ENCODE measurements at regions not wholly inside any gene's neighbourhood (a gene's known extent, or its start where the extent isn't known, plus 50 kb on each side); places are given as distances from the start of the nearest gene placed in this dataset.
A peak's percentile ranks its signal among the peaks of the same experiment; 100 is the strongest.

GRCh38 chr12:124420041-124420995 is 125.4 kb downstream of the RFLNA start:
- H3K36me3 ChIP-seq = peaks cover 73% of the 10 kb centered on the region

GRCh38 chr12:124419292-124420040 is 124.6 kb downstream of the RFLNA start:
- TF ChIP-seq POLR2AphosphoS5 (IDR thresholded peaks at IDR 0.05) = no peak
- no peak for TF ChIP-seq EP300 (IDR thresholded peaks at IDR 0.05)
- DNase-seq (ENCODE audit: low spot score in 2 of 2) = no peak
- H3K27me3 ChIP-seq = no peaks in the 10 kb centered on the region
- H3K27ac ChIP-seq = no peak overlapping the region
- H3K9me3 ChIP-seq = no peaks in the 10 kb centered on the region
- peaks cover 75% of the 10 kb centered on the region for H3K36me3 ChIP-seq
- H3K4me3 ChIP-seq = no peak overlapping the region
- WGBS = 97% methylated on average over 20 of the region's 21 CpGs
- H3K4me1 ChIP-seq = peaks cover 39% of the 10 kb centered on the region

More at GRCh38 chr12:124420041-124420995, 125.4 kb downstream of the RFLNA start:
- no peak overlapping the region for H3K4me3 ChIP-seq
- peak overlapping the region; percentile 89 for H3K27ac ChIP-seq
- H3K27me3 ChIP-seq = no peaks in the 10 kb centered on the region
- H3K9me3 ChIP-seq = no peaks in the 10 kb centered on the region
- 92% methylated on average over 28 of the region's 28 CpGs for WGBS
- H3K4me1 ChIP-seq = peaks cover 40% of the 10 kb centered on the region
- no peak for DNase-seq (ENCODE audit: low spot score in 2 of 2)
- TF ChIP-seq EP300 (IDR thresholded peaks at IDR 0.05) (no peak), POLR2AphosphoS5 (IDR thresholded peaks at IDR 0.05) (no peak)

DNA sequence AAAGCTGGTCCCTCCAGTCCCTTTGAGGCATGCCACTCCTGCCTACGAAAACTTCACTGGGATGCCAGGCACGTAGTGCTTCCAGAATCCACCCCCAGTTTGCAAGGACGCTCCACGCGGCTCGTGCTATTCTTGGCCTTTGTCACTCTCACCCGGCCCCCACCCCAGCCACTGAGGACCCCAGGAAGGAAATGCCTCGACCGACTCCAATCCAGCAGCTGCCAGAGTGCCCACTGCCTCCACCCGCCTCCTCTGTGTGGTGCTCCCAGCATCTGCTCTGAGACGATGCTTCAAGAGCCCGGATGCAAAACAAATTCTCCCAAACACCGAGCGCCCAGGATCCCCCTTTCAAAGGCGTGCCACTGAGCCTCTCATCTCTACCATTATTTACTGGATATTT is 123.9 kb downstream of the RFLNA start:
- H3K27me3 ChIP-seq = no peaks in the 10 kb centered on the region
- H3K9me3 ChIP-seq = no peaks in the 10 kb centered on the region
- TF ChIP-seq, protein P1, sequence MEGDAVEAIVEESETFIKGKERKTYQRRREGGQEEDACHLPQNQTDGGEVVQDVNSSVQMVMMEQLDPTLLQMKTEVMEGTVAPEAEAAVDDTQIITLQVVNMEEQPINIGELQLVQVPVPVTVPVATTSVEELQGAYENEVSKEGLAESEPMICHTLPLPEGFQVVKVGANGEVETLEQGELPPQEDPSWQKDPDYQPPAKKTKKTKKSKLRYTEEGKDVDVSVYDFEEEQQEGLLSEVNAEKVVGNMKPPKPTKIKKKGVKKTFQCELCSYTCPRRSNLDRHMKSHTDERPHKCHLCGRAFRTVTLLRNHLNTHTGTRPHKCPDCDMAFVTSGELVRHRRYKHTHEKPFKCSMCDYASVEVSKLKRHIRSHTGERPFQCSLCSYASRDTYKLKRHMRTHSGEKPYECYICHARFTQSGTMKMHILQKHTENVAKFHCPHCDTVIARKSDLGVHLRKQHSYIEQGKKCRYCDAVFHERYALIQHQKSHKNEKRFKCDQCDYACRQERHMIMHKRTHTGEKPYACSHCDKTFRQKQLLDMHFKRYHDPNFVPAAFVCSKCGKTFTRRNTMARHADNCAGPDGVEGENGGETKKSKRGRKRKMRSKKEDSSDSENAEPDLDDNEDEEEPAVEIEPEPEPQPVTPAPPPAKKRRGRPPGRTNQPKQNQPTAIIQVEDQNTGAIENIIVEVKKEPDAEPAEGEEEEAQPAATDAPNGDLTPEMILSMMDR (IDR thresholded peaks at IDR 0.05) = no peak
- TF ChIP-seq POLR2A (IDR thresholded peaks at IDR 0.05) (no peak), POLR2AphosphoS5 (IDR thresholded peaks at IDR 0.05) (no peak), EP300 (IDR thresholded peaks at IDR 0.05) (no peak)
- DNase-seq (ENCODE audit: low spot score in 2 of 2) = no peak
- no peak overlapping the region for H3K27ac ChIP-seq
- H3K36me3 ChIP-seq = peaks cover 75% of the 10 kb centered on the region
- H3K4me3 ChIP-seq = no peak overlapping the region
- H3K4me1 ChIP-seq = peaks cover 35% of the 10 kb centered on the region
- 83% methylated on average over 15 of the region's 15 CpGs for WGBS

- H3K27me3 ChIP-seq = no peaks in the 10 kb centered on the region
- peaks cover 35% of the 10 kb centered on the region for H3K4me1 ChIP-seq
- whole genome bisulfite sequencing = 92% methylated on average over 12 of the region's 13 CpGs
- no peaks in the 10 kb centered on the region for H3K9me3 ChIP-seq
- H3K4me3 ChIP-seq = no peak overlapping the region
- TF ChIP-seq POLR2A (IDR thresholded peaks at IDR 0.05) (no peak), POLR2AphosphoS5 (IDR thresholded peaks at IDR 0.05) (no peak), EP300 (IDR thresholded peaks at IDR 0.05) (no peak)
- TF ChIP-seq, protein P1 (IDR thresholded peaks at IDR 0.05) = no peak
- no peak for DNase-seq (ENCODE audit: low spot score in 2 of 2)
- peaks cover 81% of the 10 kb centered on the region for H3K36me3 ChIP-seq
- no peak overlapping the region for H3K27ac ChIP-seq
Measured at GRCh38 chr12:124418156-124418555, 123.3 kb downstream of the RFLNA start.

DNA sequence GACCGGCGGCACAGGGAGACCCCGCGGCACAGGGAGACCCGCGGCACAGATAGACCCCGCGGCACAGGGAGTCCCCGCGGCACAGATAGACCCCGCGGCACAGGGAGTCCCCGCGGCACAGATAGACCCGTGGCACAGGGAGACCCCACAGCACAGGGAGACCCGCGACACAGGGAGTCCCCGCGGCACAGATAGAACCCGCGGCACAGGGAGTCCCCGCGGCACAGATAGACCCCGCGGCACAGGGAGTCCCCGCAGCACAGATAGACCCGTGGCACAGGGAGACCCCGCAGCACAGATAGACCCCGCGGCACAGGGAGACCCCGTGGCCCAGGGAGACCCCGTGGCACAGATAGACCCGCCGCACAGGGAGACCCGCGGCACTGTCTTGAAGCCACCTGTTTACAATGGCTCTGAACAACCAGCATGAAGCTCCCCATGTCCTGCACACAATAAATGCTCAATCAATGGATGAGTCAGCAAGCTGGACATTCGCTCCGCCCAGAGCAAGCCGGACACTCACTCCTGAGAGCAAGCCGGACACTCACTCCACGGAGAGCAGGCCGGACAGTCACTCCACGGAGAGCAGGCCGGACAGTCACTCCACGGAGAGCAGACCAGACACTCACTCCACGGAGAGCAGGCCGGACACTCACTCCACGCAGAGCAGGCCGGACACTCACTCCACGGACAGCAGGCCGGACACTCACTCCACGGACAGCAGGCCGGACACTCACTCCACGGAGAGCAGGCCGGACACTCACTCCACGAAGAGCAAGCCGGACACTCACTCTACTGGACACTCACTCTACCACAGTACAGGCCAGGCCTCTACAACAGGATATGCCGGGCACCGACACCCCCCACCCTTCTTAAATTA is 121.9 kb downstream of the RFLNA start:
- TF ChIP-seq EP300 (IDR thresholded peaks at IDR 0.05) = no peak
- TF ChIP-seq, protein P1 (IDR thresholded peaks at IDR 0.05) = no peak
- TF ChIP-seq POLR2A (IDR thresholded peaks at IDR 0.05) = no peak
- TF ChIP-seq POLR2AphosphoS5 (IDR thresholded peaks at IDR 0.05) = no peak

More for the DNA sequence above, 121.9 kb downstream of the RFLNA start:
- DNase-seq (ENCODE audit: low spot score in 2 of 2) = no peak
- no peaks in the 10 kb centered on the region for H3K9me3 ChIP-seq
- H3K4me3 ChIP-seq = no peak overlapping the region
- 96% methylated on average over 33 of the region's 59 CpGs for WGBS
- H3K27ac ChIP-seq = no peak overlapping the region
- peaks cover 34% of the 10 kb centered on the region for H3K4me1 ChIP-seq
- no peaks in the 10 kb centered on the region for H3K27me3 ChIP-seq
- H3K36me3 ChIP-seq = peaks cover 90% of the 10 kb centered on the region
